Neuronal stem cell (in vitro differentiated cells): ENCODE measurements at regions not wholly inside any gene's neighbourhood (a gene's known extent, or its start where the extent isn't known, plus 50 kb on each side); places are given as distances from the start of the nearest gene placed in this dataset.

Experiments used
- DNase-seq: peaks from one replicate; pipeline ENCODE4 v3.0.0-alpha.2; 2013; ENCODE audit warnings: low spot score
- H2AFZ ChIP-seq: one replicate; pipeline ENCODE4 v1.6.1; 2013; ENCODE audit warnings: mild to moderate bottlenecking, low read length, inconsistent platforms
- H2AK5ac ChIP-seq: 2 replicates; pipeline ENCODE4 v1.6.1; 2013; ENCODE audit warnings: low read depth, mild to moderate bottlenecking, inconsistent platforms, low read length, moderate library complexity, mixed read lengths
- H2BK120ac ChIP-seq: 2 replicates; pipeline ENCODE4 v1.6.1; 2013; ENCODE audit warnings: low read depth, mild to moderate bottlenecking, inconsistent platforms, low read length, moderate library complexity, mixed read lengths
- H2BK12ac ChIP-seq: one replicate; pipeline ENCODE4 v1.6.1; 2013; ENCODE audit warnings: low read length, inconsistent platforms
- H2BK15ac ChIP-seq: 2 replicates; pipeline ENCODE4 v1.6.1; 2013; ENCODE audit warnings: mild to moderate bottlenecking, low read length, inconsistent platforms, mixed read lengths
- H2BK5ac ChIP-seq: one replicate; pipeline ENCODE4 v1.6.1; 2013; ENCODE audit warnings: inconsistent platforms, mild to moderate bottlenecking, low read length, moderate library complexity
- H3K14ac ChIP-seq: one replicate; pipeline ENCODE4 v1.6.1; 2013; ENCODE audit warnings: low read length, inconsistent platforms
- H3K18ac ChIP-seq: 2 replicates; pipeline ENCODE4 v1.6.1; 2013; ENCODE audit warnings: low read length, inconsistent platforms
- H3K23ac ChIP-seq: 2 replicates; pipeline ENCODE4 v1.6.1; 2013; ENCODE audit warnings: low read depth, mild to moderate bottlenecking, mixed read lengths, low read length, inconsistent platforms; ENCODE audit not compliant: poor library complexity
- H3K27ac ChIP-seq: replicated peaks from 3 replicates; pipeline ENCODE4 v1.5.1; 2013; ENCODE audit warnings: low read length, inconsistent platforms
- H3K27me3 ChIP-seq, 3 experiments: 2 replicates each; pipeline ENCODE4 v1.6.1; 2013; ENCODE audit warnings: low read length in 3 of 3, mild to moderate bottlenecking in 2 of 3, inconsistent platforms in 1 of 3, low read depth in 1 of 3, mixed read lengths in 1 of 3, moderate library complexity in 1 of 3; ENCODE audit not compliant: control insufficient read depth in 3 of 3, insufficient read depth in 3 of 3
- H3K36me3 ChIP-seq, 2 donors: replicated peaks in 1 of 2; 2 replicates each; pipeline ENCODE4 v1.6.1; 2013; ENCODE audit warnings: low read length in 2 of 2; ENCODE audit not compliant: control insufficient read depth in 2 of 2, insufficient read depth in 2 of 2
- H3K4ac ChIP-seq: 2 replicates; pipeline ENCODE4 v1.6.1; 2013; ENCODE audit warnings: inconsistent platforms, mild to moderate bottlenecking, low read length, moderate library complexity
- H3K4me1 ChIP-seq, 2 donors: 1 replicate in 1 of 2; 2 replicates in 1 of 2; pipeline ENCODE4 v1.6.1; 2013; ENCODE audit warnings: low read length in 2 of 2, low read depth in 1 of 2; ENCODE audit not compliant: control insufficient read depth in 2 of 2, insufficient read depth in 1 of 2
- H3K4me2 ChIP-seq: one replicate; pipeline ENCODE4 v1.6.1; 2013; ENCODE audit warnings: mild to moderate bottlenecking, low read length, inconsistent platforms; ENCODE audit not compliant: insufficient read depth, poor library complexity, severe bottlenecking
- H3K4me3 ChIP-seq, 2 donors: 2 replicates each; pipeline ENCODE4 v1.5.1; 2013; ENCODE audit warnings: low read length in 2 of 2, mild to moderate bottlenecking in 2 of 2, inconsistent platforms in 1 of 2, moderate library complexity in 1 of 2
- H3K79me1 ChIP-seq: one replicate; pipeline ENCODE4 v1.6.1; 2013; ENCODE audit warnings: low read depth, mild to moderate bottlenecking, inconsistent platforms, low read length, moderate library complexity
- H3K9ac ChIP-seq: one replicate; pipeline ENCODE4 v1.6.1; 2013; ENCODE audit warnings: mild to moderate bottlenecking, low read depth, low read length, inconsistent platforms; ENCODE audit not compliant: poor library complexity
- H3K9me3 ChIP-seq, 2 donors: replicated peaks in 1 of 2; 2 replicates each; pipeline versions ENCODE3 to v1.6.1; 2013; ENCODE audit warnings: low read length in 2 of 2, mild to moderate bottlenecking in 2 of 2, inconsistent platforms in 1 of 2, low read depth in 1 of 2, mixed read lengths in 1 of 2, moderate library complexity in 1 of 2; ENCODE audit not compliant: control insufficient read depth in 2 of 2, insufficient read depth in 1 of 2
- H4K8ac ChIP-seq: one replicate; pipeline ENCODE4 v1.6.1; 2013; ENCODE audit warnings: low read depth, mild to moderate bottlenecking, inconsistent platforms, low read length, moderate library complexity
- H4K91ac ChIP-seq: one replicate; pipeline ENCODE4 v1.6.1; 2013; ENCODE audit warnings: low read length, low read depth, mild to moderate bottlenecking, inconsistent platforms; ENCODE audit not compliant: poor library complexity
- WGBS, 2 donors: extraction: QIAGEN DNeasy Blood & Tissue Kit; methylation state at CpG; one replicate each; pipeline ENCODE4 v1.1.7; 2013; ENCODE audit warnings: missing lambda C conversion rate in 2 of 2, mixed read lengths in 1 of 2; ENCODE audit not compliant: insufficient read length in 2 of 2, insufficient replicate concordance in 1 of 2; ENCODE audit errors: extremely low coverage in 2 of 2; 5-methylcytosine and 5-hydroxymethylcytosine counted together

- Histone ChIP-seq H3K27me3 (peaks cover 0 to 18% (median 0%) of the 10 kb centered on the region in 3 experiments), H3K36me3 (no peaks in the 10 kb centered on the region), H3K9ac (no peak overlapping the region), H3K14ac (no peak overlapping the region), H2BK12ac (peak overlapping the region; percentile 69), H4K91ac (peak overlapping the region; percentile 16), H3K27ac (no peak overlapping the region), H2BK120ac (no peak overlapping the region), H2AK5ac (peak overlapping the region; percentile 95), H3K23ac (peak overlapping the region; percentile 58), H2BK5ac (no peak overlapping the region), H2BK15ac (peak overlapping the region; percentile 62), H4K8ac (no peak overlapping the region), H3K4me3 (no peak overlapping the region), H3K4me1 (peaks cover 0 to 6% of the 10 kb centered on the region in 2 donors), H3K9me3 (peaks cover 0 to 9% of the 10 kb centered on the region in 2 donors), H3K79me1 (no peaks in the 10 kb centered on the region), H3K4ac (no peak overlapping the region), H2AFZ (no peak overlapping the region), H3K18ac (peak overlapping the region; percentile 89), H3K4me2 (no peak overlapping the region)
- no peak for DNase-seq
- no CpG with 5 or more reads among the region's 26 CpGs for WGBS, 2 donors
Observed at GRCh38 chr9:126049896-126050604, 276.6 kb upstream of the MVB12B start.

GRCh38 chr9:126050605-126050990, 276.0 kb upstream of the MVB12B start:
- H3K4ac ChIP-seq, result no peak overlapping the region
- no peak overlapping the region for H3K14ac ChIP-seq
- H3K23ac ChIP-seq, result peak overlapping the region; percentile 25
- no peak overlapping the region for H3K27ac ChIP-seq
- no peak overlapping the region for H3K4me3 ChIP-seq
- H4K91ac ChIP-seq, result no peak overlapping the region
- H3K27me3 ChIP-seq, result peaks cover 0 to 18% (median 0%) of the 10 kb centered on the region in 3 experiments
- H3K9me3 ChIP-seq, result peaks cover 0 to 7% of the 10 kb centered on the region in 2 donors
- H3K4me1 ChIP-seq, result peaks cover 0 to 7% of the 10 kb centered on the region in 2 donors
- H2AFZ ChIP-seq, result no peak overlapping the region
- H3K9ac ChIP-seq, result no peak overlapping the region
- H3K36me3 ChIP-seq, result no peaks in the 10 kb centered on the region
- DNase-seq, result no peak
- peak overlapping the region; percentile 95 for H2AK5ac ChIP-seq
- H3K18ac ChIP-seq, result peak overlapping the region; percentile 33
- H3K4me2 ChIP-seq, result no peak overlapping the region
- WGBS, 2 donors, result no CpG with 5 or more reads among the region's 9 CpGs
- H4K8ac ChIP-seq, result no peak overlapping the region
- peak overlapping the region; percentile 47 for H2BK15ac ChIP-seq
- no peaks in the 10 kb centered on the region for H3K79me1 ChIP-seq
- H2BK12ac ChIP-seq, result peak overlapping the region; percentile 69
- no peak overlapping the region for H2BK120ac ChIP-seq
- H2BK5ac ChIP-seq, result no peak overlapping the region

- no peak overlapping the region for H2BK15ac ChIP-seq
- peak overlapping the region; percentile 69 for H3K18ac ChIP-seq
- H3K14ac ChIP-seq, result peak overlapping the region; percentile 65
- H3K4me2 ChIP-seq, result no peak overlapping the region
- H4K8ac ChIP-seq, result no peak overlapping the region
- H2BK120ac ChIP-seq, result no peak overlapping the region
- no peak overlapping the region for H4K91ac ChIP-seq
- H3K27ac ChIP-seq, result no peak overlapping the region
- peaks cover 0 to 7% of the 10 kb centered on the region in 2 donors for H3K4me1 ChIP-seq
- no peaks in the 10 kb centered on the region for H3K36me3 ChIP-seq
- no CpG with 5 or more reads among the region's 15 CpGs for WGBS, 2 donors
- peak overlapping the region; percentile 72 for H2AK5ac ChIP-seq
- no peak overlapping the region for H3K4ac ChIP-seq
- DNase-seq, result no peak
- peaks cover 0 to 18% (median 0%) of the 10 kb centered on the region in 3 experiments for H3K27me3 ChIP-seq
- no peak overlapping the region for H2AFZ ChIP-seq
- H3K9me3 ChIP-seq, result no peaks in the 10 kb centered on the region
- H2BK12ac ChIP-seq, result no peak overlapping the region
- no peak overlapping the region for H3K9ac ChIP-seq
- H3K79me1 ChIP-seq, result no peaks in the 10 kb centered on the region
- no peak overlapping the region for H3K23ac ChIP-seq
- H3K4me3 ChIP-seq, result no peak overlapping the region
- no peak overlapping the region for H2BK5ac ChIP-seq
Observed at GRCh38 chr9:126051446-126052130, 275.0 kb upstream of the MVB12B start.

- H3K9ac ChIP-seq, result peak overlapping the region; percentile 9
- H4K91ac ChIP-seq, result no peak overlapping the region
- H2AFZ ChIP-seq, result no peak overlapping the region
- no CpG with 5 or more reads among the region's 6 CpGs for WGBS, 2 donors
- no peak overlapping the region for H3K4me2 ChIP-seq
- H2BK120ac ChIP-seq, result no peak overlapping the region
- H2BK5ac ChIP-seq, result no peak overlapping the region
- no peak for DNase-seq
- H3K36me3 ChIP-seq, result no peaks in the 10 kb centered on the region
- H4K8ac ChIP-seq, result no peak overlapping the region
- H3K27ac ChIP-seq, result no peak overlapping the region
- peaks cover 0 to 18% (median 0%) of the 10 kb centered on the region in 3 experiments for H3K27me3 ChIP-seq
- H3K4ac ChIP-seq, result no peak overlapping the region
- H3K14ac ChIP-seq, result no peak overlapping the region
- no peak overlapping the region for H2BK15ac ChIP-seq
- no peak overlapping the region for H2BK12ac ChIP-seq
- no peaks in the 10 kb centered on the region for H3K9me3 ChIP-seq
- H3K79me1 ChIP-seq, result no peaks in the 10 kb centered on the region
- no peak overlapping the region for H3K23ac ChIP-seq
- no peak overlapping the region for H3K4me3 ChIP-seq
- H3K18ac ChIP-seq, result no peak overlapping the region
- no peak overlapping the region for H2AK5ac ChIP-seq
- peaks cover 0 to 7% of the 10 kb centered on the region in 2 donors for H3K4me1 ChIP-seq
Observed at GRCh38 chr9:126052791-126053190, 273.8 kb upstream of the MVB12B start.
